PC-3 (cell line): ENCODE measurements at regions not wholly inside any gene's neighbourhood (a gene's known extent, or its start where the extent isn't known, plus 50 kb on each side); places are given as distances from the start of the nearest gene placed in this dataset.

Source experiments
- EZH2 ChIP-seq: fragments of 300-600 bp; sonication (generic); IDR thresholded peaks from one replicate; pipeline ENCODE4 v1.6.1; 2017; ENCODE audit warnings: antibody characterized with exemption, mild to moderate bottlenecking, low read length; ENCODE audit not compliant: unreplicated experiment
- TF ChIP-seq, protein P1 (sequence below): fragments of 300-600 bp; sonication (generic); conservative IDR thresholded peaks from 2 replicates; pipeline ENCODE4 v1.5.1; 2017; ENCODE audit warnings: antibody characterized with exemption, low read depth, mild to moderate bottlenecking, low read length

DNA sequence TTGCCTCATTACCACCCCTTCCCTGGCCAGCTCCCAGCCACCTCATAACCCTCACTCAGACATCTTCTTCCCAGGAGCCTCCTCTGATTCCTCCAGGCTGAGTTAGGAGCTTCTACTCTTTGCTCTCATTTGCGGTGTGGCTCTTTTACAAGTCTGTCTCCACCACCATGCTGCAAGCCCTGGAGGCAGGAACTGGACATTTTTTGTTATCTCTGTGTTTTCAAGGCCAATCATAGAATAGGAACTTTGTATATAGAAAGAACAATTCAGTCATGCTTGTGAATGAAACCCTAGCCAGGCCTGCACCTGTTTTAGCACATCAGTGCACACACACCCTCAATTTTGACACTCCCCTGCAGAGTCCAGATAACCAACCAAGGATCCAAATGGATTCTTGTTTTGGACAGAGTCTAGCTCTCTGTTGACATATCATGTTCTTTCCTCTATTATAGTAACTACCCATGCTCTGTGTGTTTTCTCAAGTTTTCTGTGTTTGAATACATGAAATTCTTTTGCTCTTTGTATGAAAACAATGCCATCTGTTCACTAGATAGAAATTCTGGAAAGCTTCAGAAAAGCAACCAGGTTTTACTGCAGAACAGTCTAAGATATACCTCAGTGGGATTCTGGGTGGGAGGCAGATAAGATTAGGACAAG lies 60.9 kb upstream of the ZNF648 start:
- TF ChIP-seq, protein P1, sequence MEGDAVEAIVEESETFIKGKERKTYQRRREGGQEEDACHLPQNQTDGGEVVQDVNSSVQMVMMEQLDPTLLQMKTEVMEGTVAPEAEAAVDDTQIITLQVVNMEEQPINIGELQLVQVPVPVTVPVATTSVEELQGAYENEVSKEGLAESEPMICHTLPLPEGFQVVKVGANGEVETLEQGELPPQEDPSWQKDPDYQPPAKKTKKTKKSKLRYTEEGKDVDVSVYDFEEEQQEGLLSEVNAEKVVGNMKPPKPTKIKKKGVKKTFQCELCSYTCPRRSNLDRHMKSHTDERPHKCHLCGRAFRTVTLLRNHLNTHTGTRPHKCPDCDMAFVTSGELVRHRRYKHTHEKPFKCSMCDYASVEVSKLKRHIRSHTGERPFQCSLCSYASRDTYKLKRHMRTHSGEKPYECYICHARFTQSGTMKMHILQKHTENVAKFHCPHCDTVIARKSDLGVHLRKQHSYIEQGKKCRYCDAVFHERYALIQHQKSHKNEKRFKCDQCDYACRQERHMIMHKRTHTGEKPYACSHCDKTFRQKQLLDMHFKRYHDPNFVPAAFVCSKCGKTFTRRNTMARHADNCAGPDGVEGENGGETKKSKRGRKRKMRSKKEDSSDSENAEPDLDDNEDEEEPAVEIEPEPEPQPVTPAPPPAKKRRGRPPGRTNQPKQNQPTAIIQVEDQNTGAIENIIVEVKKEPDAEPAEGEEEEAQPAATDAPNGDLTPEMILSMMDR = no peak
- no peak for TF ChIP-seq EZH2
